Kidney (tissue), 13 donors: ENCODE measurements at regions not wholly inside any gene's neighbourhood (a gene's known extent, or its start where the extent isn't known, plus 50 kb on each side); places are given as distances from the start of the nearest gene placed in this dataset.

Source experiments
- DNase-seq, 5 donors: peaks; one replicate each; pipeline ENCODE4 v3.0.0-alpha.2; 2013 to 2020
- FAIRE-seq: peaks from 2 replicates; lab custom pipeline; 2012; peaks lifted over from hg19 to GRCh38; lab: Jason Lieb, UNC
- H3K27ac ChIP-seq, 2 donors: one replicate each; pipeline ENCODE4 v1.7.0; 2013; ENCODE audit warnings: low read depth in 2 of 2, low read length in 2 of 2, inconsistent platforms in 1 of 2
- H3K27me3 ChIP-seq: one replicate; pipeline ENCODE4 v1.7.1; 2013; ENCODE audit warnings: low read length, inconsistent platforms; ENCODE audit not compliant: control insufficient read depth, insufficient read depth
- H3K36me3 ChIP-seq, 3 donors: one replicate each; pipeline versions ENCODE4 v1.7.0 to v1.7.1; 2013; ENCODE audit warnings: low read length in 3 of 3, control low read depth in 1 of 3, inconsistent platforms in 1 of 3; ENCODE audit not compliant: insufficient read depth in 3 of 3, control insufficient read depth in 2 of 3
- H3K4me1 ChIP-seq, 3 donors: one replicate each; pipeline versions ENCODE4 v1.7.0 to v1.7.1; 2013; ENCODE audit warnings: low read length in 3 of 3, inconsistent platforms in 1 of 3, low read depth in 1 of 3; ENCODE audit not compliant: control insufficient read depth in 2 of 3, insufficient read depth in 2 of 3
- H3K4me3 ChIP-seq, 3 donors: one replicate each; pipeline versions ENCODE4 v1.7.0 to v1.8.1; 2013; ENCODE audit warnings: low read length in 3 of 3, control low read depth in 1 of 3, inconsistent platforms in 1 of 3
- H3K9ac ChIP-seq, 3 donors: one replicate each; pipeline versions ENCODE4 v1.7.0 to v1.7.1; 2013; ENCODE audit warnings: low read length in 3 of 3, control low read depth in 1 of 3, inconsistent platforms in 1 of 3
- H3K9me3 ChIP-seq, 3 donors: one replicate each; pipeline versions ENCODE4 v1.7.0 to v1.7.1; 2013; ENCODE audit warnings: low read length in 3 of 3, control low read depth in 1 of 3, inconsistent platforms in 1 of 3; ENCODE audit not compliant: control insufficient read depth in 2 of 3, insufficient read depth in 1 of 3
- CTCF ChIP-seq: IDR thresholded peaks from 3 replicates; pipeline ENCODE4 v1.5.1; 2012; ENCODE audit warnings: mild to moderate bottlenecking, moderate library complexity, borderline replicate concordance; ENCODE audit not compliant: insufficient read depth; ENCODE audit errors: extremely low read depth
- intact Hi-C: fragments of 100-400 bp; cut with DNase I; formaldehyde crosslinking; loops from one replicate; pipeline ENCODE4 v1.11.1; 2022
- donor health status: control.
- donor health status: control.
- donor health status: control.
- donor health status: control.
- donor health status: control.
- donor health status: DM: yes; HTN: yes; CAD: no.
- donor health status: Normal renal cell carcinoma (clear cell type).

GRCh38 chr4:56744030-56744429 lies 62.9 kb upstream of the HOPX start:
- no peaks in the 10 kb centered on the region for H3K27me3 ChIP-seq
- H3K36me3 ChIP-seq, result no peaks in the 10 kb centered on the region
- no peak overlapping the region for H3K4me3 ChIP-seq
- no peaks in the 10 kb centered on the region for H3K4me1 ChIP-seq
- no peak overlapping the region for H3K27ac ChIP-seq
- no peak overlapping the region for H3K9ac ChIP-seq
- H3K9me3 ChIP-seq, result peaks cover 0 to 7% (median 0%) of the 10 kb centered on the region in 3 donors
- TF ChIP-seq CTCF, result no peak
- intact Hi-C loops, result no loop called here
- FAIRE-seq (no peak), DNase-seq (no peak)

GRCh38 chr4:56743550-56743949 lies 62.5 kb upstream of the HOPX start:
- H3K27ac ChIP-seq, result no peak overlapping the region
- H3K9me3 ChIP-seq, result peaks cover 0 to 7% (median 0%) of the 10 kb centered on the region in 3 donors
- intact Hi-C loops, result no loop called here
- no peaks in the 10 kb centered on the region for H3K36me3 ChIP-seq
- no peak overlapping the region for H3K4me3 ChIP-seq
- H3K27me3 ChIP-seq, result no peaks in the 10 kb centered on the region
- FAIRE-seq (no peak), DNase-seq (no peak)
- no peak overlapping the region for H3K9ac ChIP-seq
- H3K4me1 ChIP-seq, result no peaks in the 10 kb centered on the region
- TF ChIP-seq CTCF, result no peak

GRCh38 chr4:56742080-56742871 lies 61.2 kb upstream of the HOPX start:
- Histone ChIP-seq H3K9ac (no peak overlapping the region), H3K36me3 (no peaks in the 10 kb centered on the region), H3K27ac (no peak overlapping the region), H3K4me3 (no peak overlapping the region), H3K27me3 (no peaks in the 10 kb centered on the region), H3K9me3 (peaks cover 0 to 7% (median 0%) of the 10 kb centered on the region in 3 donors), H3K4me1 (no peaks in the 10 kb centered on the region)
- DNase-seq, result no peak
- FAIRE-seq, result no peak
- no peak for TF ChIP-seq CTCF
- intact Hi-C loops, result no loop called here
